IMR-90 (cell line): ENCODE measurements at regions not wholly inside any gene's neighbourhood (a gene's known extent, or its start where the extent isn't known, plus 50 kb on each side); places are given as distances from the start of the nearest gene placed in this dataset.

ENCODE experiments used
- ATAC-seq: fragments of 200-7000 bp; cut with Tn5 transposase; 2 replicates; pipeline ENCODE4 v1.9.1; 2020; ENCODE audit warnings: low read depth, mild to moderate bottlenecking, moderate library complexity
- BruUV-seq: library from RNA; stranded (reverse); fragments of 400-500 nt; replicated peaks from 2 replicates; lab custom pipeline; 2021; lab: Mats Ljungman, UMichigan
- CTCF ChIA-PET: fragments of 300-600 bp; formaldehyde crosslinking; extraction: SDS; loops from one replicate; lab custom pipeline; 2021; ENCODE audit warnings: antibody characterized with exemption; lab: Yijun Ruan, JAX
- POLR2A ChIA-PET: fragments of 300-600 bp; sonication (Branson Sonifier 250); formaldehyde crosslinking; loops from one replicate; lab custom pipeline; 2022; ENCODE audit warnings: antibody characterized with exemption; ENCODE audit not compliant: unreplicated experiment; lab: Charles Lee
- DNase-seq: peaks from one replicate; pipeline ENCODE4 v3.0.0; 2013
- H2AFZ ChIP-seq: replicated peaks from 2 replicates; pipeline ENCODE3; 2013; ENCODE audit warnings: low read length, mild to moderate bottlenecking; ENCODE audit not compliant: poor library complexity
- H2AK5ac ChIP-seq: 2 replicates; pipeline ENCODE4 v1.6.1; 2013; ENCODE audit warnings: low read depth, low read length, inconsistent platforms
- H2AK9ac ChIP-seq: replicated peaks from 2 replicates; pipeline ENCODE3; 2013; ENCODE audit warnings: mild to moderate bottlenecking, low read depth, low read length, moderate library complexity; ENCODE audit not compliant: poor library complexity
- H2BK120ac ChIP-seq: 2 replicates; pipeline ENCODE4 v1.6.1; 2013; ENCODE audit warnings: low read depth, low read length, inconsistent platforms
- H2BK15ac ChIP-seq: 3 replicates; pipeline ENCODE4 v1.6.1; 2013; ENCODE audit warnings: low read depth, low read length, inconsistent platforms
- H2BK20ac ChIP-seq: 2 replicates; pipeline ENCODE4 v1.6.1; 2013; ENCODE audit warnings: low read depth, mild to moderate bottlenecking, inconsistent platforms, low read length, moderate library complexity
- H2BK5ac ChIP-seq: 2 replicates; pipeline ENCODE4 v1.6.1; 2013; ENCODE audit warnings: mild to moderate bottlenecking, low read depth, low read length, inconsistent platforms; ENCODE audit not compliant: poor library complexity, severe bottlenecking
- H3K14ac ChIP-seq: replicated peaks from 2 replicates; pipeline ENCODE4 v1.6.1; 2013; ENCODE audit warnings: low read depth, low read length, inconsistent platforms
- H3K18ac ChIP-seq: 2 replicates; pipeline ENCODE4 v1.6.1; 2013; ENCODE audit warnings: low read depth, low read length, control low read depth
- H3K23ac ChIP-seq: 2 replicates; pipeline ENCODE4 v1.6.1; 2013; ENCODE audit warnings: low read depth, low read length, inconsistent platforms
- H3K27ac ChIP-seq: 2 replicates; pipeline ENCODE4 v1.5.1; 2013; ENCODE audit warnings: mild to moderate bottlenecking, control low read depth, low read length; ENCODE audit not compliant: insufficient read depth
- H3K27me3 ChIP-seq: 2 replicates; pipeline ENCODE4 v1.6.1; 2013; ENCODE audit warnings: low read length; ENCODE audit not compliant: control insufficient read depth, insufficient read depth
- H3K36me3 ChIP-seq: 2 replicates; pipeline ENCODE4 v1.6.1; 2013; ENCODE audit warnings: low read length, mixed read lengths; ENCODE audit not compliant: control insufficient read depth, insufficient read depth
- H3K4ac ChIP-seq: 2 replicates; pipeline ENCODE4 v1.6.1; 2013; ENCODE audit warnings: low read depth, low read length, inconsistent platforms
- H3K4me1 ChIP-seq: 2 replicates; pipeline ENCODE4 v1.6.1; 2013; ENCODE audit warnings: low read length, mixed read lengths; ENCODE audit not compliant: control insufficient read depth, insufficient read depth
- H3K4me2 ChIP-seq: 2 replicates; pipeline ENCODE4 v1.6.1; 2013; ENCODE audit warnings: low read depth, mild to moderate bottlenecking, control low read depth, low read length, moderate library complexity
- H3K4me3 ChIP-seq: 2 replicates; pipeline ENCODE4 v1.5.1; 2013; ENCODE audit warnings: low read depth, mild to moderate bottlenecking, control low read depth, low read length, moderate library complexity; ENCODE audit not compliant: insufficient read depth
- H3K56ac ChIP-seq: 2 replicates; pipeline ENCODE4 v1.6.1; 2013; ENCODE audit warnings: low read length, inconsistent platforms; ENCODE audit not compliant: insufficient read depth; ENCODE audit errors: extremely low read depth
- H3K79me1 ChIP-seq, 2 experiments: 2 replicates each; pipeline ENCODE4 v1.6.1; 2013; ENCODE audit warnings: low read length in 2 of 2, inconsistent platforms in 1 of 2, low read depth in 1 of 2
- H3K9ac ChIP-seq: 2 replicates; pipeline ENCODE4 v1.6.1; 2013; ENCODE audit warnings: low read depth, low read length, control low read depth
- H3K9me1 ChIP-seq: 2 replicates; pipeline ENCODE4 v1.6.1; 2013; ENCODE audit warnings: low read length, inconsistent platforms; ENCODE audit not compliant: insufficient read depth
- H3K9me3 ChIP-seq: 2 replicates; pipeline ENCODE4 v1.6.1; 2013; ENCODE audit warnings: low read length; ENCODE audit not compliant: control insufficient read depth, insufficient read depth
- H4K20me1 ChIP-seq: 2 replicates; pipeline ENCODE4 v1.6.1; 2013; ENCODE audit warnings: low read length, inconsistent platforms; ENCODE audit not compliant: insufficient read depth
- H4K5ac ChIP-seq: 2 replicates; pipeline ENCODE4 v1.6.1; 2013; ENCODE audit warnings: mild to moderate bottlenecking, low read depth, low read length, control low read depth
- H4K8ac ChIP-seq, 2 experiments: 2 replicates each; pipeline ENCODE4 v1.6.1; 2013; ENCODE audit warnings: low read depth in 2 of 2, low read length in 2 of 2, control low read depth in 1 of 2, inconsistent platforms in 1 of 2
- H4K91ac ChIP-seq: 2 replicates; pipeline ENCODE4 v1.6.1; 2013; ENCODE audit warnings: low read depth, low read length, inconsistent platforms; ENCODE audit not compliant: insufficient read depth
- BHLHE40 ChIP-seq: fragments of 150-350 bp; IDR thresholded peaks from 2 replicates; pipeline ENCODE4 v1.6.1; 2016; ENCODE audit warnings: mild to moderate bottlenecking, low read depth, low read length
- RFX5 ChIP-seq: IDR thresholded peaks from 2 replicates; pipeline ENCODE4 v1.8.0; 2012; ENCODE audit warnings: low read depth, mild to moderate bottlenecking, low read length, moderate library complexity
- WGBS, 2 experiments: methylation state at CpG; one replicate each; pipeline versions ENCODE4 v1.1.5 to v1.1.7; 2013; ENCODE audit warnings: missing lambda C conversion rate in 2 of 2; ENCODE audit not compliant: insufficient read length in 1 of 2; ENCODE audit errors: extremely low coverage in 2 of 2; 5-methylcytosine and 5-hydroxymethylcytosine counted together
- dilution Hi-C: fragments of 300-500 bp; cut with HindIII; formaldehyde crosslinking; loops from one replicate; pipeline ENCODE4 v1.14.3; 2018; ENCODE audit warnings: low sequenced_read_pairs; ENCODE audit not compliant: unreplicated experiment
- in situ Hi-C: fragments of 300-500 bp; cut with MboI; formaldehyde crosslinking; loops from 3 replicates; pipeline ENCODE4 v1.14.3; 2019; ENCODE audit warnings: low sequenced_read_pairs, inconsistent platforms, mixed read lengths
- intact Hi-C: fragments of 100-400 bp; cut with micrococcal nuclease; formaldehyde crosslinking; loops from 2 replicates; pipeline ENCODE4 v1.10.0; 2022

DNA sequence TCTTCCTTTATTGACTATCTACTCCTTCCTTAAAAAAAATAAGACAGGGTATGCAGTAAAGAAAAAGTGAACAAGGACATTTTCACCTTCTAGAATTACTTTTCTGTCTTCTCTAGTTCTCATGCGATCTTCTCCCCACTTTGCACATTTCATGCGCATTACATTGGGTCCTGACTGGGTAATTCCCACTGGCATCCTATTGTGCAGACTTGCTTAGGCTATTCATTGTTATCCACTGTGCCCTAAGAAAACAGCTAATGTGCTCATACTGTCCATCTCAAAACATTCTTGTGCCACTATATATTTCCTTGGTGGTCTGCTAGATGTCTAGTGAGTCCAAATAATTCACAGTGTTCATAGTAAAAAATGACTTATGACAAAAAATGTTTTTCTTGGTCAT is 447.4 kb upstream of the ROBO1 start:
- intact Hi-C loops, result no loop called here
- CTCF ChIA-PET, result no interaction called here

More for the DNA sequence above, 447.4 kb upstream of the ROBO1 start:
- no TSS peak for BruUV-seq
- DNase-seq, result no peak
- Histone ChIP-seq H3K4me1 (no peaks in the 10 kb centered on the region), H4K91ac (no peak overlapping the region), H2AK9ac (no peak overlapping the region), H3K23ac (no peak overlapping the region), H2BK5ac (no peak overlapping the region), H3K9me3 (peaks cover 2% of the 10 kb centered on the region; the same call in 1 of the 2 replicates), H4K5ac (no peak overlapping the region), H3K4me2 (no peak overlapping the region), H2AK5ac (no peak overlapping the region), H3K18ac (no peak overlapping the region), H3K4ac (no peak overlapping the region), H3K36me3 (no peaks in the 10 kb centered on the region), H3K79me1 (no peaks in the 10 kb centered on the region), H2BK15ac (no peak overlapping the region), H4K8ac (no peak overlapping the region), H3K27ac (no peak overlapping the region), H3K14ac (no peak overlapping the region), H3K27me3 (no peaks in the 10 kb centered on the region), H2BK20ac (no peak overlapping the region), H3K9ac (no peak overlapping the region), H3K9me1 (no peaks in the 10 kb centered on the region), H2AFZ (no peak overlapping the region), H3K56ac (no peak overlapping the region), H2BK120ac (no peak overlapping the region), H3K4me3 (no peak overlapping the region), H4K20me1 (no peaks in the 10 kb centered on the region)
- POLR2A ChIA-PET, result no interaction called here
- dilution Hi-C loops, result no loop called here
- TF ChIP-seq RFX5 (no peak), BHLHE40 (no peak)
- in situ Hi-C loops, result no loop called here
- 57% methylated on average over 2 of the region's 2 CpGs; no CpG with 5 or more reads in 1 of the 2 experiments for WGBS, 2 experiments
- no peak for ATAC-seq
